H1 (cell line): ENCODE measurements at regions not wholly inside any gene's neighbourhood (a gene's known extent, or its start where the extent isn't known, plus 50 kb on each side); places are given as distances from the start of the nearest gene placed in this dataset.

Experiments used
- CTCF ChIA-PET: fragments of 300-600 bp; sonication (Branson Sonifier 250); formaldehyde crosslinking; loops from one replicate; lab custom pipeline; 2021; ENCODE audit not compliant: partially characterized antibody; lab: Charles Lee
- POLR2A ChIA-PET: fragments of 300-600 bp; sonication (Branson Sonifier 250); formaldehyde crosslinking; loops from one replicate; lab custom pipeline; 2021; ENCODE audit warnings: inconsistent platforms; ENCODE audit not compliant: partially characterized antibody; lab: Charles Lee
- DNase-seq, 2 experiments: peaks; one replicate each; pipeline versions ENCODE4 v3.0.0 to v3.0.0-alpha.2; 2010 to 2022; ENCODE audit warnings: low spot score in 2 of 2, low read depth in 1 of 2, mixed read lengths in 1 of 2
- FAIRE-seq: peaks from 2 replicates; lab custom pipeline; 2011; peaks lifted over from hg19 to GRCh38; lab: Jason Lieb, UNC
- H2AFZ ChIP-seq: 2 replicates; pipeline ENCODE4 v1.8.1; 2012; ENCODE audit warnings: low read length, inconsistent platforms
- H2AK5ac ChIP-seq: 2 replicates; pipeline ENCODE4 v1.6.1; 2013; ENCODE audit warnings: low read depth, low read length
- H2BK120ac ChIP-seq: replicated peaks from 2 replicates; pipeline ENCODE3; 2013; ENCODE audit warnings: low read depth, low read length, inconsistent platforms
- H2BK12ac ChIP-seq: 2 replicates; pipeline ENCODE4 v1.6.1; 2013; ENCODE audit warnings: low read depth, low read length
- H2BK15ac ChIP-seq: 2 replicates; pipeline ENCODE4 v1.6.1; 2013; ENCODE audit warnings: low read length
- H2BK20ac ChIP-seq: 2 replicates; pipeline ENCODE4 v1.6.1; 2013; ENCODE audit warnings: low read length
- H2BK5ac ChIP-seq: 2 replicates; pipeline ENCODE4 v1.6.1; 2013; ENCODE audit warnings: low read depth, low read length
- H3K14ac ChIP-seq: 2 replicates; pipeline ENCODE4 v1.6.1; 2013; ENCODE audit warnings: inconsistent platforms; ENCODE audit not compliant: insufficient read length
- H3K18ac ChIP-seq: 2 replicates; pipeline ENCODE4 v1.6.1; 2013; ENCODE audit warnings: low read length; ENCODE audit errors: extremely low read depth
- H3K23ac ChIP-seq: 2 replicates; pipeline ENCODE4 v1.6.1; 2013; ENCODE audit warnings: inconsistent platforms; ENCODE audit not compliant: insufficient read length
- H3K23me2 ChIP-seq: 2 replicates; pipeline ENCODE4 v1.6.1; 2013; ENCODE audit warnings: low read depth, low read length
- H3K27ac ChIP-seq: 2 replicates; pipeline ENCODE4 v1.6.1; 2011; ENCODE audit warnings: low read depth, low read length, inconsistent platforms
- H3K27me3 ChIP-seq, 4 experiments: replicated peaks in 1 of 4; 1 replicate in 1 of 4; 2 replicates in 3 of 4; pipeline versions ENCODE4 v1.6.1 to v1.8.1; 2011 to 2013; ENCODE audit warnings: low read length in 3 of 4, mild to moderate bottlenecking in 3 of 4, inconsistent platforms in 2 of 4, mixed read lengths in 2 of 4, moderate library complexity in 1 of 4; ENCODE audit not compliant: control insufficient read depth in 3 of 4, insufficient read depth in 3 of 4; ENCODE audit errors: extremely low read depth in 1 of 4
- H3K36me3 ChIP-seq, 4 experiments: 2 replicates each; pipeline versions ENCODE4 v1.6.1 to v1.8.1; 2011 to 2013; ENCODE audit warnings: mild to moderate bottlenecking in 4 of 4, low read length in 3 of 4, moderate library complexity in 2 of 4, control low read depth in 1 of 4, inconsistent platforms in 1 of 4; ENCODE audit not compliant: insufficient read depth in 4 of 4, control insufficient read depth in 2 of 4
- H3K4ac ChIP-seq: replicated peaks from 2 replicates; pipeline ENCODE3; 2013; ENCODE audit warnings: low read length, low read depth, mixed read lengths, inconsistent platforms; ENCODE audit not compliant: insufficient read length
- H3K4me1 ChIP-seq, 4 experiments: replicated peaks in 1 of 4; 1 replicate in 1 of 4; 2 replicates in 3 of 4; pipeline versions ENCODE4 v1.6.1 to v1.8.1; 2011 to 2013; ENCODE audit warnings: low read length in 3 of 4, inconsistent platforms in 2 of 4, mixed read lengths in 1 of 4; ENCODE audit not compliant: insufficient read depth in 4 of 4, control insufficient read depth in 3 of 4
- H3K4me2 ChIP-seq, 2 experiments: 2 replicates each; pipeline versions ENCODE4 v1.6.1 to v1.8.1; 2011 to 2013; ENCODE audit warnings: low read depth in 2 of 2, low read length in 2 of 2, control low read depth in 1 of 2, inconsistent platforms in 1 of 2, mild to moderate bottlenecking in 1 of 2; ENCODE audit not compliant: insufficient read depth in 1 of 2
- H3K4me3 ChIP-seq, 4 experiments: fragments of 200-600, 300-600 bp in 1 of 4; sonication (generic), shearing (Covaris generic), sonication (Bioruptor Twin) in 1 of 4; 2 replicates each; pipeline versions ENCODE4 v1.5.1 to v1.8.1; 2011 to 2016; ENCODE audit warnings: low read length in 4 of 4, low read depth in 3 of 4, control low read depth in 2 of 4, inconsistent platforms in 2 of 4, mild to moderate bottlenecking in 2 of 4, mixed read lengths in 1 of 4, moderate library complexity in 1 of 4; ENCODE audit not compliant: insufficient read depth in 2 of 4; ENCODE audit errors: extremely low read depth in 1 of 4
- H3K56ac ChIP-seq: replicated peaks from 2 replicates; pipeline ENCODE3; 2013; ENCODE audit warnings: low read depth, mild to moderate bottlenecking, mixed read lengths, low read length, inconsistent platforms; ENCODE audit not compliant: insufficient read length
- H3K79me1 ChIP-seq: 2 replicates; pipeline ENCODE4 v1.6.1; 2013; ENCODE audit warnings: low read depth, low read length, control low read depth
- H3K79me2 ChIP-seq, 2 experiments: 2 replicates each; pipeline versions ENCODE4 v1.6.1 to v1.8.1; 2012 to 2013; ENCODE audit warnings: low read length in 2 of 2, mild to moderate bottlenecking in 2 of 2, inconsistent platforms in 1 of 2; ENCODE audit not compliant: insufficient read depth in 2 of 2, control insufficient read depth in 1 of 2
- H3K9ac ChIP-seq, 4 experiments: replicated peaks in 1 of 4; 1 replicate in 1 of 4; 2 replicates in 3 of 4; pipeline versions ENCODE4 v1.6.1 to v1.8.1; 2011 to 2013; ENCODE audit warnings: low read depth in 3 of 4, low read length in 3 of 4, control low read depth in 2 of 4, mild to moderate bottlenecking in 2 of 4, moderate library complexity in 2 of 4, inconsistent platforms in 1 of 4; ENCODE audit errors: extremely low read depth in 1 of 4
- H3K9me3 ChIP-seq, 2 experiments: 2 replicates each; pipeline versions ENCODE4 v1.6.1 to v1.8.1; 2012 to 2013; ENCODE audit warnings: mild to moderate bottlenecking in 2 of 2, moderate library complexity in 2 of 2, control low read depth in 1 of 2, inconsistent platforms in 1 of 2, low read depth in 1 of 2, low read length in 1 of 2, mixed read lengths in 1 of 2; ENCODE audit not compliant: insufficient read depth in 2 of 2
- H4K20me1 ChIP-seq, 2 experiments: replicated peaks in 1 of 2; 2 replicates each; pipeline versions ENCODE3 to v1.8.1; 2011 to 2013; ENCODE audit warnings: inconsistent platforms in 2 of 2, low read length in 2 of 2, mild to moderate bottlenecking in 1 of 2; ENCODE audit not compliant: insufficient read depth in 2 of 2, control insufficient read depth in 1 of 2
- H4K5ac ChIP-seq: 2 replicates; pipeline ENCODE4 v1.6.1; 2013; ENCODE audit warnings: low read length, low read depth, mixed read lengths, inconsistent platforms; ENCODE audit not compliant: insufficient read length
- H4K8ac ChIP-seq: 2 replicates; pipeline ENCODE4 v1.8.0; 2013; ENCODE audit warnings: mild to moderate bottlenecking, moderate library complexity, low read length, inconsistent platforms; ENCODE audit not compliant: insufficient read depth; ENCODE audit errors: extremely low read depth
- H4K91ac ChIP-seq: replicated peaks from 2 replicates; pipeline ENCODE3; 2013; ENCODE audit warnings: low read length, mixed read lengths, inconsistent platforms; ENCODE audit not compliant: insufficient read length
- BRCA1 ChIP-seq: IDR thresholded peaks from 2 replicates; pipeline ENCODE4 v1.6.1; 2012; ENCODE audit warnings: low read depth, low read length, improper control_type of control experiment
- CHD1 ChIP-seq: IDR thresholded peaks from 2 replicates; pipeline ENCODE4 v1.6.1; 2012; ENCODE audit warnings: low read depth, low read length, improper control_type of control experiment
- HDAC6 ChIP-seq: IDR thresholded peaks from one replicate; pipeline ENCODE4 v1.7.1; 2012; ENCODE audit warnings: low read depth, mild to moderate bottlenecking, inconsistent platforms, low read length, moderate library complexity
- JUN ChIP-seq: IDR thresholded peaks from 2 replicates; pipeline ENCODE4 v1.6.1; 2011; ENCODE audit warnings: low read depth, mild to moderate bottlenecking, improper control_type of control experiment, low read length
- JUND ChIP-seq: IDR thresholded peaks from 2 replicates; pipeline ENCODE4 v1.6.1; 2011; ENCODE audit warnings: mild to moderate bottlenecking, improper control_type of control experiment, low read length
- POLR2A ChIP-seq, 2 experiments: IDR thresholded peaks; 1 replicate in 1 of 2; 2 replicates in 1 of 2; pipeline ENCODE4 v1.6.1; 2011; ENCODE audit warnings: low read depth in 2 of 2, low read length in 2 of 2, mild to moderate bottlenecking in 2 of 2; ENCODE audit errors: control extremely low read depth in 1 of 2
- POU5F1 ChIP-seq: IDR thresholded peaks from 2 replicates; pipeline ENCODE4 v1.6.1; 2011; ENCODE audit warnings: low read depth, mild to moderate bottlenecking, low read length, moderate library complexity
- RFX5 ChIP-seq: IDR thresholded peaks from 2 replicates; pipeline ENCODE4 v1.6.1; 2011; ENCODE audit warnings: low read depth, low read length, improper control_type of control experiment, borderline replicate concordance
- SAP30 ChIP-seq: fragments of 300-600 bp; sonication (generic); IDR thresholded peaks from 2 replicates; pipeline ENCODE4 v1.7.1; 2012; ENCODE audit warnings: low read length, moderate library complexity, mild to moderate bottlenecking, inconsistent platforms; ENCODE audit not compliant: insufficient read depth, insufficient replicate concordance
- SIN3A ChIP-seq, 2 experiments: IDR thresholded peaks in 1 of 2; conservative IDR thresholded peaks in 1 of 2; 2 replicates each; pipeline ENCODE4 v1.6.1; 2011 to 2012; ENCODE audit warnings: low read length in 2 of 2, improper control_type of control experiment in 1 of 2, low read depth in 1 of 2, mild to moderate bottlenecking in 1 of 2
- SIX5 ChIP-seq: IDR thresholded peaks from 2 replicates; pipeline ENCODE4 v1.6.1; 2011; ENCODE audit warnings: mild to moderate bottlenecking, low read depth, low read length
- TAF1 ChIP-seq: IDR thresholded peaks from 2 replicates; pipeline ENCODE4 v1.6.1; 2011; ENCODE audit warnings: mild to moderate bottlenecking, low read depth, low read length
- TF ChIP-seq, protein P1 (sequence below): IDR thresholded peaks from 2 replicates; pipeline ENCODE4 v1.6.1; 2012; ENCODE audit warnings: low read length, inconsistent platforms
- TF ChIP-seq, protein P2 (sequence below): IDR thresholded peaks from 2 replicates; pipeline ENCODE4 v1.6.1; 2011; ENCODE audit warnings: low read depth, mild to moderate bottlenecking, low read length; ENCODE audit not compliant: insufficient read depth

DNA sequence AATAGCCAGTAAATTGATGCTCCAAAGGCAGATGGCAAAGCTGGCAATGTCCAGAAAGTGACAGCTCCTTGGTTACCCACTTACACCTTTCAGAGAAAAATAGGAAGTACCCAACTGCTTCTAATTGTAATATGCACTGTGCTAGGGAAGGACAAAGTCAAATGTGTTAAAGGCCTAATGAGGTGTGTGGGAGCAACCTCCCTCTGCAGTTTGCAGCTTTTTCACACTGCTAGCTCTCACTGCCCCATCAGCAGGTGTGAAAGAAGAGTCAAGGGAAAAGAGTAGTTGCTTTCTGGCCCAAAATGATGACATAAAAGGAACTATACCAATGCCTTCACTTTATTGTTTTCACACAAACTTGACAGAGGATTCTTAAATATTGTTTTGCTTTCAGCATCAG is 284.1 kb upstream of the SETBP1 start:
- H3K9me3 ChIP-seq, result no peaks in the 10 kb centered on the region
- POLR2A ChIA-PET, result no interaction called here
- no peak overlapping the region for H4K5ac ChIP-seq
- H3K18ac ChIP-seq, result no peak overlapping the region
- H3K23me2 ChIP-seq, result no peaks in the 10 kb centered on the region
- DNase-seq (no peak), FAIRE-seq (no peak)
- no peak overlapping the region for H3K4me2 ChIP-seq
- H2BK12ac ChIP-seq, result no peak overlapping the region
- no peak overlapping the region for H3K56ac ChIP-seq
- no peaks in the 10 kb centered on the region for H3K79me2 ChIP-seq
- H3K27ac ChIP-seq, result no peak overlapping the region
- no peak overlapping the region for H3K4ac ChIP-seq
- no peak overlapping the region for H3K4me3 ChIP-seq
- peak overlapping the region; percentile 28; the same call in 1 of the 2 replicates for H2AFZ ChIP-seq
- H3K27me3 ChIP-seq, result no peaks in the 10 kb centered on the region
- H2BK5ac ChIP-seq, result no peak overlapping the region
- H4K20me1 ChIP-seq, result no peaks in the 10 kb centered on the region
- no peak overlapping the region for H3K9ac ChIP-seq
- H2AK5ac ChIP-seq, result no peak overlapping the region
- H4K8ac ChIP-seq, result no peak overlapping the region
- no peak overlapping the region for H2BK120ac ChIP-seq
- H3K23ac ChIP-seq, result no peak overlapping the region
- H3K14ac ChIP-seq, result no peak overlapping the region
- H3K36me3 ChIP-seq, result no peaks in the 10 kb centered on the region
- H3K4me1 ChIP-seq, result peaks cover 0 to 3% (median 0%) of the 10 kb centered on the region in 4 experiments; a peak in 1 of 7 replicates
- CTCF ChIA-PET, result interaction anchor here (0.8 to 1.3 kb wide), 2 partner anchors 41 to 191 kb away, joined by 3 read pairs; no protein-coding TSS in a partner anchor
- H2BK15ac ChIP-seq, result no peak overlapping the region
- no peaks in the 10 kb centered on the region for H3K79me1 ChIP-seq
- H2BK20ac ChIP-seq, result no peak overlapping the region
- no peak overlapping the region for H4K91ac ChIP-seq
- TF ChIP-seq POLR2A (IDR thresholded peaks at IDR 0.05; ENCODE audit: control extremely low read depth in 1 of 2, low read depth in 2 of 2, low read length in 2 of 2) (no peak), SIX5 (no peak), TAF1 (no peak), JUND (no peak), RFX5 (no peak), POU5F1 (no peak), HDAC6 (no peak), SAP30 (no peak), SIN3A (conservative IDR thresholded peaks at IDR 0.05 in 1 of 2, IDR thresholded peaks at IDR 0.05 in 1 of 2; ENCODE audit: low read depth in 1 of 2, low read length in 2 of 2) (no peak), JUN (no peak), BRCA1 (no peak), CHD1 (no peak)
- TF ChIP-seq, protein P1, sequence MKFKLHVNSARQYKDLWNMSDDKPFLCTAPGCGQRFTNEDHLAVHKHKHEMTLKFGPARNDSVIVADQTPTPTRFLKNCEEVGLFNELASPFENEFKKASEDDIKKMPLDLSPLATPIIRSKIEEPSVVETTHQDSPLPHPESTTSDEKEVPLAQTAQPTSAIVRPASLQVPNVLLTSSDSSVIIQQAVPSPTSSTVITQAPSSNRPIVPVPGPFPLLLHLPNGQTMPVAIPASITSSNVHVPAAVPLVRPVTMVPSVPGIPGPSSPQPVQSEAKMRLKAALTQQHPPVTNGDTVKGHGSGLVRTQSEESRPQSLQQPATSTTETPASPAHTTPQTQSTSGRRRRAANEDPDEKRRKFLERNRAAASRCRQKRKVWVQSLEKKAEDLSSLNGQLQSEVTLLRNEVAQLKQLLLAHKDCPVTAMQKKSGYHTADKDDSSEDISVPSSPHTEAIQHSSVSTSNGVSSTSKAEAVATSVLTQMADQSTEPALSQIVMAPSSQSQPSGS, result no peak
- TF ChIP-seq, protein P2, sequence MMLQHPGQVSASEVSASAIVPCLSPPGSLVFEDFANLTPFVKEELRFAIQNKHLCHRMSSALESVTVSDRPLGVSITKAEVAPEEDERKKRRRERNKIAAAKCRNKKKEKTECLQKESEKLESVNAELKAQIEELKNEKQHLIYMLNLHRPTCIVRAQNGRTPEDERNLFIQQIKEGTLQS, result no peak
